GM18502 (cell line): ENCODE measurements at regions not wholly inside any gene's neighbourhood (a gene's known extent, or its start where the extent isn't known, plus 50 kb on each side); places are given as distances from the start of the nearest gene placed in this dataset.
"Not testable (repeated sequence)": the region's sequence is repeated elsewhere in the genome, so short reads cannot be mapped to it uniquely, and the experiment has no call there.

Experiments used
- ATAC-seq: cut with Tn5 transposase; IDR thresholded peaks from one replicate; pipeline ENCODE4 v1.9.1; 2021; ENCODE audit warnings: mild to moderate bottlenecking; ENCODE audit not compliant: unreplicated experiment, poor library complexity

GRCh38 chr10:58070956-58071355, 196.7 kb downstream of the IPMK start:
- no peak for ATAC-seq

- no peak for ATAC-seq
Observed at GRCh38 chr10:58068809-58069208, 198.9 kb downstream of the IPMK start.

- ATAC-seq, result no peak
Observed at GRCh38 chr10:58066979-58067378, 200.7 kb downstream of the IPMK start.

GRCh38 chr10:58066126-58066525, 201.6 kb downstream of the IPMK start:
- ATAC-seq, result no peak

GRCh38 chr10:58065529-58065815, 202.2 kb downstream of the IPMK start:
- no peak for ATAC-seq

- ATAC-seq, result peak; percentile 43
Observed at GRCh38 chr10:58064714-58065528, 202.8 kb downstream of the IPMK start.

GRCh38 chr10:58063861-58064480, 203.7 kb downstream of the IPMK start:
- ATAC-seq, result no peak

- ATAC-seq, result not testable (repeated sequence)
Observed at GRCh38 chr10:58058683-58059082, 209.0 kb downstream of the IPMK start.

GRCh38 chr10:58054881-58055280, 212.8 kb downstream of the IPMK start:
- ATAC-seq, result no peak

GRCh38 chr10:58052772-58053171, 214.9 kb downstream of the IPMK start:
- ATAC-seq, result no peak

GRCh38 chr10:58050575-58050974, 217.1 kb downstream of the IPMK start:
- ATAC-seq, result no peak

GRCh38 chr10:58048936-58049335, 218.8 kb downstream of the IPMK start:
- ATAC-seq, result no peak

GRCh38 chr10:58044072-58044471, 223.6 kb downstream of the IPMK start:
- no peak for ATAC-seq

- ATAC-seq, result no peak
Observed at GRCh38 chr10:58041901-58042300, 225.8 kb downstream of the IPMK start.

- no peak for ATAC-seq
Observed at GRCh38 chr10:58030208-58030607, 237.5 kb downstream of the IPMK start.

- ATAC-seq, result no peak
Observed at GRCh38 chr10:58028597-58029366, 238.9 kb downstream of the IPMK start.

GRCh38 chr10:58027426-58027825, 240.3 kb downstream of the IPMK start:
- no peak for ATAC-seq

GRCh38 chr10:58026036-58026435, 241.7 kb downstream of the IPMK start:
- ATAC-seq, result no peak

GRCh38 chr10:58023341-58024073, 244.2 kb downstream of the IPMK start:
- no peak for ATAC-seq

GRCh38 chr10:58019863-58020537, 247.7 kb downstream of the IPMK start:
- peak; percentile 59 for ATAC-seq
